ENCODE measurements at regions not wholly inside any gene's neighbourhood (a gene's known extent, or its start where the extent isn't known, plus 50 kb on each side); places are given as distances from the start of the nearest gene placed in this dataset.

GRCh38 chr4:155616117-155616516 is 50.5 kb upstream of the GUCY1A1 start:
- DNase-seq = no peak

- DNase-seq = no peak
Observed at GRCh38 chr4:155615081-155615887, 51.4 kb upstream of the GUCY1A1 start.

- DNase-seq = no peak
Observed at GRCh38 chr4:155614111-155614762, 52.4 kb upstream of the GUCY1A1 start.

GRCh38 chr4:155612074-155612473 is 54.6 kb upstream of the GUCY1A1 start:
- no peak for DNase-seq

GRCh38 chr4:155611501-155611900 is 55.1 kb upstream of the GUCY1A1 start:
- DNase-seq = no peak

GRCh38 chr4:155610143-155610542 is 56.5 kb upstream of the GUCY1A1 start:
- no peak for DNase-seq

GRCh38 chr4:155609455-155610059 is 57.1 kb upstream of the GUCY1A1 start:
- DNase-seq = no peak

GRCh38 chr4:155608225-155608885 is 58.3 kb upstream of the GUCY1A1 start:
- no peak for DNase-seq

- no peak for DNase-seq
Observed at GRCh38 chr4:155607481-155607880, 59.2 kb upstream of the GUCY1A1 start.

- no peak for DNase-seq
Observed at GRCh38 chr4:155604718-155605626, 61.7 kb upstream of the GUCY1A1 start.

- DNase-seq = no peak
Observed at GRCh38 chr4:155603360-155603891, 63.2 kb upstream of the GUCY1A1 start.

GRCh38 chr4:155602351-155603140 is 64.1 kb upstream of the GUCY1A1 start:
- DNase-seq = no peak

- DNase-seq = no peak
Observed at GRCh38 chr4:155600244-155600643, 66.4 kb upstream of the GUCY1A1 start.

GRCh38 chr4:155599596-155599995 is 67.1 kb upstream of the GUCY1A1 start:
- no peak for DNase-seq

GRCh38 chr4:155599085-155599484 is 67.6 kb upstream of the GUCY1A1 start:
- no peak for DNase-seq

GRCh38 chr4:155597933-155598451 is 68.7 kb upstream of the GUCY1A1 start:
- DNase-seq = no peak

GRCh38 chr4:155597281-155597680 is 69.4 kb upstream of the GUCY1A1 start:
- no peak for DNase-seq

- DNase-seq = no peak
Observed at GRCh38 chr4:155593793-155594192, 72.9 kb upstream of the GUCY1A1 start.

GRCh38 chr4:155592938-155593297 is 73.7 kb upstream of the GUCY1A1 start:
- no peak for DNase-seq

- DNase-seq = no peak
Observed at GRCh38 chr4:155592179-155592937, 74.3 kb upstream of the GUCY1A1 start.
